ENCODE measurements at regions not wholly inside any gene's neighbourhood (a gene's known extent, or its start where the extent isn't known, plus 50 kb on each side); places are given as distances from the start of the nearest gene placed in this dataset.

DNA sequence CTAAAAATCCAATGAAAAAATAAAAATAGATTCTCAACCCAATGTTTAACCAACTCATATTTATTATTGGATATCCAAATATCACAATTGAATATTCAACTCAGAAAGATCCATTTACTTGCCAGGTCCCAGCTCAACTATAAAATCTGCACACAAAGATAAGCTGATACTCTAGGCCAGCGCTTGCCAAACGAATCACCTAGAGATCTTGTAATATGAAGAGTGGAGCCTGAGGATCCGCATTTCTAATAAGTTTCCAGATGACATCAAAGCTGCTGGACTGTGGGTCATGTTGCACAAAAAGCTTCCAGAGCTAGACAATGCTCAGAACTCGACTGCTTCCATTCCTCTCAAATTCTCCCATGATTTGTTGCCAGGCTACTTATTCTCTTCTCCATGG lies 51.7 kb upstream of the HSF2 start:
- Mint-ChIP-seq H3K27ac (ENCODE audit: unreplicated experiment) (no peak overlapping the region), H3K4me1 (ENCODE audit: low read depth) (no peaks in the 10 kb centered on the region), H3K27me3 (ENCODE audit: low read depth) (peaks cover 31% of the 10 kb centered on the region), H3K36me3 (ENCODE audit: low read depth) (peaks cover 2% of the 10 kb centered on the region), H3K4me3 (ENCODE audit: unreplicated experiment) (no peak overlapping the region), H3K9me3 (ENCODE audit: low read depth) (no peaks in the 10 kb centered on the region)
- no peak for DNase-seq (ENCODE audit: low spot score)
- TF ChIP-seq CTCF (IDR thresholded peaks at IDR 0.05) = no peak

Data from chondrocyte (in vitro differentiated cells).